Endodermal cell (in vitro differentiated cells): ENCODE measurements at regions not wholly inside any gene's neighbourhood (a gene's known extent, or its start where the extent isn't known, plus 50 kb on each side); places are given as distances from the start of the nearest gene placed in this dataset.

Source experiments
- DNase-seq: peaks from one replicate; pipeline ENCODE4 v3.0.0-alpha.2; 2017
- H3K27ac ChIP-seq: 2 replicates; pipeline ENCODE4 v1.5.1; 2013; ENCODE audit warnings: mild to moderate bottlenecking, low read depth, low read length, moderate library complexity
- H3K27me3 ChIP-seq: 2 replicates; pipeline ENCODE4 v1.6.1; 2013; ENCODE audit warnings: mild to moderate bottlenecking, low read length, moderate library complexity; ENCODE audit not compliant: insufficient read depth, control insufficient read depth, poor library complexity, severe bottlenecking
- H3K36me3 ChIP-seq: 2 replicates; pipeline ENCODE4 v1.7.0; 2013; ENCODE audit warnings: mild to moderate bottlenecking, low read length, moderate library complexity; ENCODE audit not compliant: control insufficient read depth, insufficient read depth
- H3K4me1 ChIP-seq: one replicate; pipeline ENCODE4 v1.7.0; 2013; ENCODE audit warnings: low read length; ENCODE audit not compliant: control insufficient read depth, insufficient read depth
- H3K4me3 ChIP-seq: 2 replicates; pipeline ENCODE4 v1.5.1; 2013; ENCODE audit warnings: mild to moderate bottlenecking, low read length, moderate library complexity
- H3K9ac ChIP-seq: 2 replicates; pipeline ENCODE4 v1.6.1; 2013; ENCODE audit warnings: mild to moderate bottlenecking, low read length, moderate library complexity; ENCODE audit not compliant: poor library complexity, severe bottlenecking; ENCODE audit errors: extremely low read depth
- H3K9me3 ChIP-seq: 2 replicates; pipeline ENCODE4 v1.6.1; 2013; ENCODE audit warnings: mild to moderate bottlenecking, low read length, moderate library complexity; ENCODE audit not compliant: control insufficient read depth
- H3K27ac Mint-ChIP-seq: 2 replicates; pipeline ENCODE4 v1.8.0; 2020; ENCODE audit warnings: mixed read lengths
- H3K27me3 Mint-ChIP-seq: 2 replicates; pipeline ENCODE4 v1.8.0; 2021; ENCODE audit warnings: mild to moderate bottlenecking, mixed read lengths; ENCODE audit not compliant: insufficient read depth
- H3K36me3 Mint-ChIP-seq: 2 replicates; pipeline ENCODE4 v1.8.0; 2020; ENCODE audit warnings: low read depth, mixed read lengths
- H3K4me1 Mint-ChIP-seq: 2 replicates; pipeline ENCODE4 v1.8.0; 2020; ENCODE audit warnings: mixed read lengths
- H3K4me3 Mint-ChIP-seq: 2 replicates; pipeline ENCODE4 v1.8.0; 2020; ENCODE audit warnings: mild to moderate bottlenecking, moderate library complexity, mixed read lengths
- H3K9me3 Mint-ChIP-seq: 2 replicates; pipeline ENCODE4 v1.8.0; 2020; ENCODE audit warnings: mild to moderate bottlenecking, mixed read lengths
- WGBS, 2 experiments: methylation state at CpG; one replicate each; pipeline versions ENCODE4 v1.1.5 to v1.1.7; 2013; ENCODE audit warnings: missing lambda C conversion rate in 2 of 2, mixed read lengths in 1 of 2; ENCODE audit not compliant: insufficient coverage in 1 of 2, insufficient read length in 1 of 2; 5-methylcytosine and 5-hydroxymethylcytosine counted together
- TF ChIP-seq, protein P1 (sequence below): fragments of 200-600 bp; sonication (generic); conservative IDR thresholded peaks from 2 replicates; pipeline ENCODE4 v1.5.0; 2021; ENCODE audit warnings: antibody characterized with exemption, mild to moderate bottlenecking

DNA sequence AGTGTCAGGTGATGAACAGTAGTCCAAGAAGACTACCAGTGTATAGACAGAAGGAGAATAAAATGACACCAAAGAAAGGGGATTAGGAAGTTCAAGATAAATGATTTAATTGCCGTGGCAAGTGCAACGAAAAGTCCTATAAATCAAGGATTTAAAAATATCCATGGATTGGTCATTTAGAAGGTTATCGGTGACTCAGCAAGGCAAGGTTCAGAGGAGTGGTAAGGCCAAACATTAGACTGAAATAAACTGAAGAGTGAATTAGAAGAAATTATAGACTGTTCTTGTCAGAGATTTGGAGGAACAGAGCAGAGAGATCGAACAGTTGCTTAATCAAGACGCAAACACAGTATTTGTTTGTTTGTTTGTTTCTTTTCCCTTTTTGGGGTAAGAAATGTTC, 211.9 kb upstream of the KCNMB2 start:
- H3K4me3 Mint-ChIP-seq = no peak overlapping the region
- Histone ChIP-seq H3K27me3 (no peaks in the 10 kb centered on the region), H3K4me3 (no peak overlapping the region), H3K36me3 (no peaks in the 10 kb centered on the region), H3K9ac (no peak overlapping the region), H3K27ac (no peak overlapping the region), H3K4me1 (peaks cover 5% of the 10 kb centered on the region), H3K9me3 (no peaks in the 10 kb centered on the region)
- no peaks in the 10 kb centered on the region for H3K27me3 Mint-ChIP-seq
- TF ChIP-seq, protein P1, sequence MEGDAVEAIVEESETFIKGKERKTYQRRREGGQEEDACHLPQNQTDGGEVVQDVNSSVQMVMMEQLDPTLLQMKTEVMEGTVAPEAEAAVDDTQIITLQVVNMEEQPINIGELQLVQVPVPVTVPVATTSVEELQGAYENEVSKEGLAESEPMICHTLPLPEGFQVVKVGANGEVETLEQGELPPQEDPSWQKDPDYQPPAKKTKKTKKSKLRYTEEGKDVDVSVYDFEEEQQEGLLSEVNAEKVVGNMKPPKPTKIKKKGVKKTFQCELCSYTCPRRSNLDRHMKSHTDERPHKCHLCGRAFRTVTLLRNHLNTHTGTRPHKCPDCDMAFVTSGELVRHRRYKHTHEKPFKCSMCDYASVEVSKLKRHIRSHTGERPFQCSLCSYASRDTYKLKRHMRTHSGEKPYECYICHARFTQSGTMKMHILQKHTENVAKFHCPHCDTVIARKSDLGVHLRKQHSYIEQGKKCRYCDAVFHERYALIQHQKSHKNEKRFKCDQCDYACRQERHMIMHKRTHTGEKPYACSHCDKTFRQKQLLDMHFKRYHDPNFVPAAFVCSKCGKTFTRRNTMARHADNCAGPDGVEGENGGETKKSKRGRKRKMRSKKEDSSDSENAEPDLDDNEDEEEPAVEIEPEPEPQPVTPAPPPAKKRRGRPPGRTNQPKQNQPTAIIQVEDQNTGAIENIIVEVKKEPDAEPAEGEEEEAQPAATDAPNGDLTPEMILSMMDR = no peak
- H3K4me1 Mint-ChIP-seq = peaks cover 20% of the 10 kb centered on the region
- no peaks in the 10 kb centered on the region for H3K9me3 Mint-ChIP-seq
- H3K36me3 Mint-ChIP-seq = no peaks in the 10 kb centered on the region
- no peak for DNase-seq
- H3K27ac Mint-ChIP-seq = no peak overlapping the region
- 95 to 100% methylated on average over 5 of the region's 5 CpGs for WGBS, 2 experiments

DNA sequence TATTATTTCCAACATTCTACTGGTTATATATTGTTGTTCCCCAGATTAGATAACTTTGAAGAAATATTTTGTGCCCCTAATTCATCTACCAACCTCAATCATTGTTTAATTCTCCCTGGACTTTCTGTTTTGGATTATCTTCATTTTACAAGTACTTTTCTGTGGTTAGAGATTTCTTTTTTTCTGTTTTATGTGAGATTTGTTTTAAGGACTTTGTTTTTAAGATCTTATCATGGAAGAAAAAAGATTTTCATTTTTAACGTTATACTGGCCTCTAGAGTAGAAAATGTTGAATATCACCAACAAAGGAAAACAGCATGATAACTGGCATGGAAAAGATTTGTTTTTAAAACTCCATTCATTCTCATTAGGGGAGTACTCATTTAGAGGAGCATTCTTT, 210.9 kb upstream of the KCNMB2 start:
- DNase-seq = no peak
- TF ChIP-seq, protein P1 = peak; percentile 66
- Histone ChIP-seq H3K9ac (no peak overlapping the region), H3K36me3 (no peaks in the 10 kb centered on the region), H3K4me3 (no peak overlapping the region), H3K4me1 (peaks cover 5% of the 10 kb centered on the region), H3K27me3 (no peaks in the 10 kb centered on the region), H3K27ac (no peak overlapping the region), H3K9me3 (no peaks in the 10 kb centered on the region)
- H3K4me3 Mint-ChIP-seq = no peak overlapping the region
- H3K9me3 Mint-ChIP-seq = no peaks in the 10 kb centered on the region
- H3K27ac Mint-ChIP-seq = no peak overlapping the region
- 42% methylated on average over 1 of the region's 1 CpG; no CpG with 5 or more reads in 1 of the 2 experiments for WGBS, 2 experiments
- H3K4me1 Mint-ChIP-seq = peaks cover 20% of the 10 kb centered on the region
- no peaks in the 10 kb centered on the region for H3K27me3 Mint-ChIP-seq
- no peaks in the 10 kb centered on the region for H3K36me3 Mint-ChIP-seq

DNA sequence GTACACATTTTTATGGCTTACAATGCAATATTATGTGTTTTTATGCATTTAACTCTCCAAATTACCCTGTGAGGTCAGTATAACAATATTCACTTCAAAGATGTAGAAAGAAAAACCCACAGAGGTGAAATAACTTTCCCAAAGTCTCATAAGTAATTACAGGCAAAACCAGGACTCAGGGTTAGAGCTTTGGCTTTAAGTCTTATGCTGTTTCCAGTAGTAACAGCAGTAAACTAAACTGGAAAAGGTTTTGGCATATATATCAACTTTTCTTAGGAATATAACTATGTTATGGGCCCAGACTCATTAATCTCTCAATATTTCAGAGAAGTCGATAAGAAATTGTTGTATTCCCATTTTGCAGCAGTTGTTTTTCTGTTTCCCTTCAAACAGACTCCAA, 206.3 kb upstream of the KCNMB2 start:
- 94 to 100% methylated on average over 1 of the region's 1 CpG for WGBS, 2 experiments
- TF ChIP-seq, protein P1 = no peak
- Histone ChIP-seq H3K9me3 (no peaks in the 10 kb centered on the region), H3K27me3 (no peaks in the 10 kb centered on the region), H3K27ac (no peak overlapping the region), H3K4me1 (no peaks in the 10 kb centered on the region), H3K36me3 (no peaks in the 10 kb centered on the region), H3K4me3 (no peak overlapping the region), H3K9ac (no peak overlapping the region)
- Mint-ChIP-seq H3K4me1 (no peaks in the 10 kb centered on the region), H3K4me3 (no peak overlapping the region), H3K27ac (no peak overlapping the region), H3K27me3 (no peaks in the 10 kb centered on the region), H3K36me3 (no peaks in the 10 kb centered on the region), H3K9me3 (no peaks in the 10 kb centered on the region)
- no peak for DNase-seq
